ENCODE measurements at regions not wholly inside any gene's neighbourhood (a gene's known extent, or its start where the extent isn't known, plus 50 kb on each side); places are given as distances from the start of the nearest gene placed in this dataset.

- TF ChIP-seq, protein P1, sequence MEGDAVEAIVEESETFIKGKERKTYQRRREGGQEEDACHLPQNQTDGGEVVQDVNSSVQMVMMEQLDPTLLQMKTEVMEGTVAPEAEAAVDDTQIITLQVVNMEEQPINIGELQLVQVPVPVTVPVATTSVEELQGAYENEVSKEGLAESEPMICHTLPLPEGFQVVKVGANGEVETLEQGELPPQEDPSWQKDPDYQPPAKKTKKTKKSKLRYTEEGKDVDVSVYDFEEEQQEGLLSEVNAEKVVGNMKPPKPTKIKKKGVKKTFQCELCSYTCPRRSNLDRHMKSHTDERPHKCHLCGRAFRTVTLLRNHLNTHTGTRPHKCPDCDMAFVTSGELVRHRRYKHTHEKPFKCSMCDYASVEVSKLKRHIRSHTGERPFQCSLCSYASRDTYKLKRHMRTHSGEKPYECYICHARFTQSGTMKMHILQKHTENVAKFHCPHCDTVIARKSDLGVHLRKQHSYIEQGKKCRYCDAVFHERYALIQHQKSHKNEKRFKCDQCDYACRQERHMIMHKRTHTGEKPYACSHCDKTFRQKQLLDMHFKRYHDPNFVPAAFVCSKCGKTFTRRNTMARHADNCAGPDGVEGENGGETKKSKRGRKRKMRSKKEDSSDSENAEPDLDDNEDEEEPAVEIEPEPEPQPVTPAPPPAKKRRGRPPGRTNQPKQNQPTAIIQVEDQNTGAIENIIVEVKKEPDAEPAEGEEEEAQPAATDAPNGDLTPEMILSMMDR (IDR thresholded peaks at IDR 0.05; ENCODE audit: low read length): no peak
- no peak for TF ChIP-seq EZH2 (IDR thresholded peaks at IDR 0.05; ENCODE audit: borderline replicate concordance, low read length)
These were observed 225.4 kb downstream of the CPE start for GRCh38 chr4:165604181-165604580.
